ENCODE measurements at regions not wholly inside any gene's neighbourhood (a gene's known extent, or its start where the extent isn't known, plus 50 kb on each side); places are given as distances from the start of the nearest gene placed in this dataset.

- DNase-seq (ENCODE audit: insufficient read length, low spot score) (no peak), FAIRE-seq (no peak)
- no peak for TF ChIP-seq POLR2A (IDR thresholded peaks at IDR 0.05; ENCODE audit: low read depth, low read length)
Observed at GRCh38 chr14:95466506-95466905, 49.9 kb downstream of the SYNE3 start.

GRCh38 chr14:95465936-95466335 is 50.5 kb downstream of the SYNE3 start:
- no peak for DNase-seq (ENCODE audit: insufficient read length, low spot score)
- FAIRE-seq, result no peak
- no peak for TF ChIP-seq POLR2A (IDR thresholded peaks at IDR 0.05; ENCODE audit: low read depth, low read length)

- no peak for DNase-seq (ENCODE audit: insufficient read length, low spot score)
- FAIRE-seq, result no peak
- TF ChIP-seq POLR2A (IDR thresholded peaks at IDR 0.05; ENCODE audit: low read depth, low read length), result no peak
Observed at GRCh38 chr14:95465358-95465757, 51.1 kb downstream of the SYNE3 start.

GRCh38 chr14:95464514-95464913 is 51.9 kb downstream of the SYNE3 start:
- FAIRE-seq (no peak), DNase-seq (ENCODE audit: insufficient read length, low spot score) (no peak)
- no peak for TF ChIP-seq POLR2A (IDR thresholded peaks at IDR 0.05; ENCODE audit: low read depth, low read length)

GRCh38 chr14:95464103-95464502 is 52.3 kb downstream of the SYNE3 start:
- no peak for FAIRE-seq

GRCh38 chr14:95463171-95463901 is 53.1 kb downstream of the SYNE3 start:
- DNase-seq (ENCODE audit: insufficient read length, low spot score), result no peak
- no peak for TF ChIP-seq POLR2A (IDR thresholded peaks at IDR 0.05; ENCODE audit: low read depth, low read length)
- no peak for FAIRE-seq

More at GRCh38 chr14:95464103-95464502, 52.3 kb downstream of the SYNE3 start:
- no peak for TF ChIP-seq POLR2A (IDR thresholded peaks at IDR 0.05; ENCODE audit: low read depth, low read length)
- no peak for DNase-seq (ENCODE audit: insufficient read length, low spot score)

GRCh38 chr14:95462491-95462890 is 54.0 kb downstream of the SYNE3 start:
- no peak for FAIRE-seq
- TF ChIP-seq POLR2A (IDR thresholded peaks at IDR 0.05; ENCODE audit: low read depth, low read length), result no peak

GRCh38 chr14:95460647-95461478 is 55.6 kb downstream of the SYNE3 start:
- peak; percentile 93 for FAIRE-seq

More at GRCh38 chr14:95462491-95462890, 54.0 kb downstream of the SYNE3 start:
- no peak for DNase-seq (ENCODE audit: insufficient read length, low spot score)

GRCh38 chr14:95458906-95459305 is 57.5 kb downstream of the SYNE3 start:
- TF ChIP-seq POLR2A (IDR thresholded peaks at IDR 0.05; ENCODE audit: low read depth, low read length), result no peak

More at GRCh38 chr14:95460647-95461478, 55.6 kb downstream of the SYNE3 start:
- DNase-seq (ENCODE audit: insufficient read length, low spot score), result peak; percentile 97
- no peak for TF ChIP-seq POLR2A (IDR thresholded peaks at IDR 0.05; ENCODE audit: low read depth, low read length)

GRCh38 chr14:95458459-95458858 is 58.0 kb downstream of the SYNE3 start:
- FAIRE-seq (no peak), DNase-seq (ENCODE audit: insufficient read length, low spot score) (no peak)
- TF ChIP-seq POLR2A (IDR thresholded peaks at IDR 0.05; ENCODE audit: low read depth, low read length), result no peak

More at GRCh38 chr14:95458906-95459305, 57.5 kb downstream of the SYNE3 start:
- DNase-seq (ENCODE audit: insufficient read length, low spot score) (no peak), FAIRE-seq (no peak)

GRCh38 chr14:95456281-95456680 is 60.2 kb downstream of the SYNE3 start:
- no peak for DNase-seq (ENCODE audit: insufficient read length, low spot score)
- TF ChIP-seq POLR2A (IDR thresholded peaks at IDR 0.05; ENCODE audit: low read depth, low read length), result no peak
- no peak for FAIRE-seq

- FAIRE-seq (no peak), DNase-seq (ENCODE audit: insufficient read length, low spot score) (no peak)
- no peak for TF ChIP-seq POLR2A (IDR thresholded peaks at IDR 0.05; ENCODE audit: low read depth, low read length)
Observed at GRCh38 chr14:95455246-95455645, 61.2 kb downstream of the SYNE3 start.

GRCh38 chr14:95453713-95453980 is 62.8 kb downstream of the SYNE3 start:
- TF ChIP-seq POLR2A (IDR thresholded peaks at IDR 0.05; ENCODE audit: low read depth, low read length), result no peak
- no peak for DNase-seq (ENCODE audit: insufficient read length, low spot score)
- FAIRE-seq, result no peak

- DNase-seq (ENCODE audit: insufficient read length, low spot score), result no peak
- TF ChIP-seq POLR2A (IDR thresholded peaks at IDR 0.05; ENCODE audit: low read depth, low read length), result no peak
- FAIRE-seq, result no peak
Observed at GRCh38 chr14:95452893-95453712, 63.3 kb downstream of the SYNE3 start.

Data from H54 (cell line).